Activated CD8-positive, alpha-beta memory T cell treated with anti-CD3 and anti-CD28 coated beads, Interleukin-2, amount 50 U/mL, for 48 hours (primary cell): ENCODE measurements at regions not wholly inside any gene's neighbourhood (a gene's known extent, or its start where the extent isn't known, plus 50 kb on each side); places are given as distances from the start of the nearest gene placed in this dataset.
"Not testable (repeated sequence)": the region's sequence is repeated elsewhere in the genome, so short reads cannot be mapped to it uniquely, and the experiment has no call there.

Experiments used
- DNase-seq: peaks from one replicate; pipeline ENCODE4 v3.0.0-alpha.2; 2020

GRCh38 chr2:234898534-234899053 lies 53.2 kb upstream of the SH3BP4 start:
- no peak for DNase-seq

GRCh38 chr2:234888442-234888841 lies 63.4 kb upstream of the SH3BP4 start:
- not testable (repeated sequence) for DNase-seq

GRCh38 chr2:234887195-234887594 lies 64.6 kb upstream of the SH3BP4 start:
- no peak for DNase-seq

- DNase-seq = no peak
Measured at GRCh38 chr2:234885886-234886285, 65.9 kb upstream of the SH3BP4 start.

GRCh38 chr2:234885118-234885517 lies 66.7 kb upstream of the SH3BP4 start:
- no peak for DNase-seq

DNA sequence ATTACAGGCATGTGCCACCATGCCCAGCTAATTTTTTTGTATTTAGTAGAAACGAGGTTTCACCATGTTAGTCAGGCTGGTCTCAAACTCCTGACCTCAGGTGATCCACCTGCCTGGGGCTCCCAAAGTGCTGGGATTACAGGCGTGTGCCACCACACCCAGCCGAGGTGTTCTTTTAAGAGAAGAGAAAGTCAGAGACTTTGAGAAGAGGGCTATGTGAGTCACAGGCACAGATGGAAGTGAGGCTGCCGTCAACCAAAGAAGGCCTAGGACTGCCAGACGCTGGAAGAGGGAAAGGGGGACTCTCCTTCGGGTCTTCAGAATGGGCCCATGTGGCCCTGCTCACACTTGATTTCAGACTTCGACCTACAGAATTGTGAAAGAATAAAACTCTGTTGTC lies 67.2 kb upstream of the SH3BP4 start:
- no peak for DNase-seq

DNA sequence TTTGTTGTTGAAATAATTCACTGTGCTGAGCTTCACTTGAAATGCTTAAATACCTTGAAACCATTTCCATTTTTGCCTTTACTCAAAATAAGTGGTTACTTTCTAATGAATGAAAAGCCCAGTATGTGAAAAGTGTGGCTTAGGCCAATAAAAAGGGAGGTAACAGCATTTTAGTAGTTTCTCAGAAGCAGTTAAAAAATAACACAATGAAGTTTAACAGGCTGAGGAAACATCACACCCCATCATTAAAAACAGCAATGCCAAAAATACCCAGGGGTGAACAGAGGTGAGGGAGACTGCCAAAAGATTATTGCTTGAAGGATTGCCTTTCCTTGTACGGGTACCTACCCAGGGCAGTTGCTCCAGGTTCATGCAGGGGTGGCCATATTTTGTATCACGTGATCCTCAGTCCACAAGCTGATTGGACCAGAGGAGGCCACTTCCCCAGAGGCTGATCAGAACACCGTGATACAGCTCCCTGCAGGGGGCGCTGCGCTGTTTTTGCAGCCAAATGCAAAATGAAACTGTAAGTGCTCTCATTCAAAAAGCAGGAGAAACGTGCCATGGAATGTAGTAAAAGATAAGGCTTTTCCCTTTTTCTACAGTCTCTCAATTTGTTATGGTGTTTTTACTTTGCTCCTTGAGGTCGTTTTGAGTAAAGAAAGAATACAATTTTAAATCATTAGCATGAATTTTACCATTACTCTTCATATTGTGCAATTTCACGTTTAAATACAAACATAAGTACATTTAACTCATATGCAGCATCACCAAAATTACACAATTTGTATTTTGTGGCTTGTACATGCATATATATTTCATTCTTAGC lies 70.2 kb upstream of the SH3BP4 start:
- DNase-seq = peak; percentile 85

DNA sequence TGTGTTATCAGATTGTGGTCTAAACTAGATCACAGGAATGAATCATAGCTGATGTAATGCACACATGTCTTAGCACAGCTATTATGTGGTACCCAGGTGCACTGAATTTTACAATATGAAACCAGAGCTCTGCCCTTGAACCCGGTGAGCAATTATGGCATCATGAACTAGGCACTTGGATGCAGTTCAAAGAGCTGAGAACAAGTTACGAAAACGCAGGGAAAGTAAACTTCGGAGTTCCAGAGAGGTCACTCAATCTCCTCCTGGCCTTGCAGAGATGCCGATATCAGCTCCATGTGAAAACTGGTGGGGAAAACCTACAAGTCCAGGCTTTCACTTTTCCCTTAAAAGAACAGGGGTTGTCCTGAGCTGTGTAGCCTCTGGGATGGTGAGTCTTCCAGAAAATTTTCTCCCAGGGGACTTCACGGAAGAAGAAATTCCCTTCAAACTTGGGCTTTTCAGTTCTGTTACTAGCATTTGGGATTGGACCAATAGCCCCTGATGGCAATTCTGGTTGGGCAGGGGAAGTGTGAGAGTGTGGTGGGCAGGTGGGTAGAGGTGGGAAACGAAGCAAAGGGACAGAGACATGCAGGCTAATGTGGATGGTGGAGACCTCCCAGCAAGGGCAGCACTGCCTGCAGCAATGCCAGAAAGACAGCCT lies 71.1 kb upstream of the SH3BP4 start:
- no peak for DNase-seq

DNA sequence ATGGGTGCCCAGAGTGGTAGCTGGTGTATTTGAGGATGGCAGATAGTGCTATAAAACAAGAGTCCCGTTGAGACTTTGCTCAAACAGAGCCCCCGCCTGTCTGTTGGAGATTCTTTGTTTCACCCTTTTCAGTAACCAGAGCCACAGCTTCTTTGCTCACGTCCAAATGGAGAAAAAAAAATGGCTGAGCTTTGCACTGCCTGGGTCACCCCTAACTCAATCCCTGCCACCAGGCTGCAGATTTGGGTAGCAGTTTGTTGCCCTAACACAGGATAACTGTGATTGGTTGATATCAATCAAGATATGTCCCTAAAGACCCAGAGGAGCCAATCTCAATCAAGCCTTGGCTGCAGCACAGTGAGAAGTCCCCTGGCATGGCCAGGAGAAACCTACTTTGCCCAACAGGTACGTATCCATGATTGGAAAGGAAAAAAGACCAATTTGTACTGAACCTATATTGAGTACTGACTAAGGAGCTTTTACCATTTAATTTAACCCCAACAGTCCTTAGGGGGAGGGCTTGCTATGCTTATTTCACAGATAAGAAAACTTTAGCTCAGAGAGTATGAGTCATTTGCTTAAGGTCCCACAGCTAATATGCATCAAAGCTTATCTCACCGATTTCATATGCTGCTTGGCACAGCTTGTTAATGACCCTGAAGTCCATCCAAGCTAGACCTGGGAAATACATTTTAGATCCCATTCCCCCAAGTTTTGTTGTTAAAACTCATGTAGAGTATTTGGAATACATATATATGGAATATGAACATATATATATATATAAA lies 72.0 kb upstream of the SH3BP4 start:
- DNase-seq = no peak

GRCh38 chr2:234876621-234877020 lies 75.2 kb upstream of the SH3BP4 start:
- DNase-seq = not testable (repeated sequence)

- no peak for DNase-seq
Measured at GRCh38 chr2:234874347-234875046, 77.3 kb upstream of the SH3BP4 start.

GRCh38 chr2:234873828-234874173 lies 78.0 kb upstream of the SH3BP4 start:
- no peak for DNase-seq

DNA sequence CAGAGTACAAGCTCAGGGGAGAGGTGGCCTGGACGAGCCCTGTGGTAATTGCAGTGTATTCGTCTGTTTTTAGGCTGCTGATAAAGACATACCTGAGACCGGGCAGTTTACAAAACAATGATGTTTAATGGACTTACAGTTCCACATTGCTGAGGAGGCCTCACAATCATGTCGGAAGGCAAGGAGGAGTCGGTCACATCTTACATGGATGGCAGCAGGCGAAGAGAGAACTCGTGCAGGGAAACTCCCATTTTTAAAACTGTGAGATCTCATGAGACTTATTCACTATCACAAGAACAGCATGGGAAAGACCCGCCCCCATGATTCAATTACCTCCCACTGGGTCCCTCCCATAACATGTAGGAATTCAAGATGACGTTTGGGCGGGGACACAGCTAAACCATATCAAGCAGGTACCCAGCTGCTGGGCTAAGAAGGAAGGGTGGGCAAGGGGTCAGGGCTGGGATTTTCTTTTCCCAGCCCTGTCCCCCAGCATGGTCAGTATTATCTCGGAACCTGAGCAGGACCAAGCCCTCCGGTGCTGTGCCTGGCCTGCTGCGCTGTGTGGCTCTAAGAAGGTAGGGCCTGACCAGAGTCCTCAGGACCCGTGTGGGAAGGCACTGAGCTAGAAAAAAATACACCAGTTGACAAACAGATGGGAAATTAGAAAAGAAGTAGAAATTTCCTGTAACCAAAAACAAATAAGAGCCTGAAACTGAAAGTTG lies 78.6 kb upstream of the SH3BP4 start:
- no peak for DNase-seq

DNA sequence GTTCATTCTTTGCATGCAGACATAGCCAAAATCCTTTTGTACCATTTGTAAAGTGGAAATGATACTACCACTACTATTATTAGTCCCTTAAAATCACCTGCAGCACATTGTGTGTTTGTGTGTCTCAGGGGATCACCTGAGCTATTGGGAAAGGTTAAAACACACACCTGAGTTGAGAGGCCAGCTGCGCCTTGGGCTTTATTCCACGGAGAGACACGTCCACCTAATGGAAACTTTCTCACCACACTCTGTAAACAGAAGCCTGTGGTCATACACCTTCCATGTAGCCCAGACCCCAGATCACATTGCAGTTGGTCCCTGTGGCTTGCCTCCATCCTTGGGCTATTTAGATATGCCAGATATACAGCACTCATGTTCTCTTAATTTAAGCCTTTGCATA lies 81.8 kb upstream of the SH3BP4 start:
- DNase-seq = no peak

GRCh38 chr2:234869164-234869563 lies 82.7 kb upstream of the SH3BP4 start:
- DNase-seq = no peak

- no peak for DNase-seq
Measured at GRCh38 chr2:234867882-234868285, 83.9 kb upstream of the SH3BP4 start.

- DNase-seq = no peak
Measured at GRCh38 chr2:234865586-234865985, 86.2 kb upstream of the SH3BP4 start.

DNA sequence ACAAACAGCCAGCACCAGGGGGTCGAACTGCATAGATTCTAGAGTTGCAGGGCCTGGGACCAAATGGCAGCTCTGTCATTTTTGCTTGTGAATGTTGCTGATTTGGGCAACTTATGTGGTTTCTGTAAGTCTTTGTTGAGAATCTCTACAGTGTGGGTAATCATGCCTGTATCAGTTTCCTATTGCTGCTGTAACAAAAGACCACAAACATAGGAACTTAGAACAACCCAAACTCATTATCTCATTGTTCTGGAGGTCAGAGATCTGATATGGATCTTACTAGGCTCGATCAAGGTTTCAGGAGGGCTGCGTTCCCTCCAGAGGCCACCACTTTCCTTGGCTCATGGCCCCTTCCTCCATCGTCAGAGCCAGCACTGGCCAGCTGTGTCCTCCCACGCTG lies 86.8 kb upstream of the SH3BP4 start:
- DNase-seq = no peak

DNA sequence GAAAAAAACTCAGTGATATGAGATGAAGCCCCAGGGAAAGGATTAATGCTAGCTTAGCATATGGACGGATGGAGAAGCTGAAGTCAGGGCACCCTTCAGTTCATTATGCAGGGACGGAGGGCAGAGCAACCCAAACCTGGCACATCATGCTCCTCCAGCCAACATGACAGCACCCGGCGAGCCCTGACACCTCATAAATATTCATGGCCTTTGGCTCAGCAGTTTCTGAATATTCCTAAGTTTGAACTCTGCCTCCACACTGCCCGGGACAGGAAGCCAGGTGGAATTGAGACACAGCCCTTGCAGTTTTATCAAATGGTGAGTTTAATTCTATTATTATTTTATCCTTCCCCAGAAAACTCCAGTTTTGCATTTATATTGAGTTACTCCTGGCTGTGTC lies 87.3 kb upstream of the SH3BP4 start:
- DNase-seq = no peak

- DNase-seq = no peak
Measured at GRCh38 chr2:234863043-234863934, 88.5 kb upstream of the SH3BP4 start.
